Right forelimb (tissue), 1 donor: ENCODE measurements at regions not wholly inside any gene's neighbourhood (a gene's known extent, or its start where the extent isn't known, plus 50 kb on each side); places are given as distances from the start of the nearest gene placed in this dataset.

Source experiments
- DNase-seq: peaks from one replicate; pipeline ENCODE4 v3.0.0-alpha.2; 2018

DNA sequence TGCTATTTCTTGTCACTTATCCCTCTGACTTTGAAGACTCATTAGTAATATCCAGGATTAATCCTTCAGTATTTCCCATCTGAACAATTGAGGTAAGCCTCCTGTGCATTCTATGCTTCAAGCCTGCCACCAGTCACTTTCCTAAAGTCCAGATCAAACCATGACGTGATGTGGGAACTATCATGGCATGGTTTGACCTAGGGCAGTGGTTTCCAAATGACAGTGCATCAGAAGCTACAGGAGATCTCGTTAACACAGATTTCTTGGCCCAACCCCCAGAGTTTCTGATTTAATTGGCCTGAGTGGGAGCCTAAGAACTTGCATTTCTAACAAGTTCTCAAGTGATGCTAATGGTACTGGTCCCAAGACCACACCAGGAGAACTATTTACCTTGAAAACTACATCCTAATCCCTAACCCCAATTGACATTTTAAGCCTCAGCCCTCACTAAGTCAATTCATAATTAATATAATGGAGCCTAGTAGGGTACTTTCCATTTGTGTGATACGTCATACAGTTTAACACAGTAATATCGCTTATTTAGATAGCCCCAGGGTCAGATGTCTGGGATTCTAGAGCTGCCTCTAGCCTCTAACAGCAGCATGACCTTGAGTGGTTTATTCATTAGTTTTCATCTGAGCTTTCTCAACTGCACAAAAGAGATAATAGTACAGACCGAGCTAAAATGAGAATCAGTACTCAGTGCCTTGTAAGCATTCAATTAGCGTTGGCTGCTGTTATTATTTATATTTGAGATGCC lies 907.6 kb downstream of the TFAP2A start:
- DNase-seq = no peak

GRCh38 chr6:9504191-9504590 lies 910.7 kb downstream of the TFAP2A start:
- DNase-seq = no peak

DNA sequence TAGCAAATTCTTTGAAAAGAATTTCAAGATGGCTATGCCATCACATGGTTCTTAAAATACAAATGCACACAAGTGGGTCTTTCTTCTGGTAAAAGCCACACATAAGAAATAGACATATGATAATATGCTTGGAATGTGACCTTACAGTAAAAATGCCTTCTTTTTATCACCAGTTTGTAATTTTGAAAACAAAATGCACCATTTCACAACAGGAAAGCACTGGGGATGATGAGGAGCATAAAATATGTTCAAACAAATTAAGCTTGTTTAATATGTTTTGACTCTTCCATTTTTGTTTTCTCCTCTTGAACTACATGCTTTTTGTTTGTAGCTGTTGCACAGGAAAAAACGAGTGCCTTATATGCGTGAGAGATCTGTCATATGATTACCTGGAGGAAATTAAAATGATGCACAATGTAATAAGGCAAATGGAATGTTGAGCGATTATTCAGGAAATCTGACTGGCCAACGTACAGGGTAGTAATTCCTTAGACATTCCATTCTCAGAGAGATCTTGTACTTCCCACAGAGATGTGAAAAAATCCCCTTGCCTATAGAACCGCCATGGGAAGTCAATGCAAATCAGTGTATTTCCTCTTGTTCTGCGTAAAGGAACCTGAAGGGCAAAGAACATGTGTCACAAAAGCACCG lies 911.6 kb downstream of the TFAP2A start:
- no peak for DNase-seq

DNA sequence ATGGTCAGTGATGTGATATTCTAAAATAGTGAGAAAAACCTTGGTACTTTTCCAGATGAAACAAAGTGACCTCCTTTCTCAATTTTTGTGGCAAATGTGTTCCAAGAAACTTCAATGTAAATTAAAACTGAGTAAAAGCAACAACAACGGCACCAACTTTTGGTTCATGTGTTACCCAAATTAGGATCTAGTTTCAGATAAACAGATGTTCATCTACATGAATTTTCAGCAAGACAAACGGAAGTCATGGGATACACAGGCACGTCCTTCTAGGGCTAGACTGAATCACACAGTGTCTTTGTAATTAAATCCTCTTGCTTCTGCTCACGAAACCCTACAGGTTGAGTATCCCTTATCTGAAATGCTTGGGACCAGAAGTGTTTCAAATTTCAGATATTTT lies 915.2 kb downstream of the TFAP2A start:
- DNase-seq = no peak

GRCh38 chr6:9496837-9497236 lies 918.0 kb downstream of the TFAP2A start:
- DNase-seq = no peak

DNA sequence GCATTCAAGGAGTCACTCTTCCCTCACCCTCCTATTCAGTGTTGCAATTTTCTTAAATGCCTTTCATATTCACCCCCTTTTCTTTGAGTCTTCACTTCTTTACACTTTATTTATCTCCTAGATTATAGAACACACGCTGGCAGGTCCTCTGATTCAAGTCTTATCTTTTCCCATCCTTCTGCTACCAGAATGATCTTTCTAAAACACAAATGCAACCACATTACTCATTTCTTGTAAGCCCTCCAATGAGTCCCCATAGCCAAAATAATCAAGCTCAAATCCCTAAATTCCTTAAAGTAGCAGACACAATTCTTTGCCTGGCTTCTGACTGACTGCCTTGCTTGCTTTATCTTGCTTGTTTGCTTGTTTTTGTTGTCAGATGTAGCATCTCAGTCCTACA lies 920.0 kb downstream of the TFAP2A start:
- no peak for DNase-seq

DNA sequence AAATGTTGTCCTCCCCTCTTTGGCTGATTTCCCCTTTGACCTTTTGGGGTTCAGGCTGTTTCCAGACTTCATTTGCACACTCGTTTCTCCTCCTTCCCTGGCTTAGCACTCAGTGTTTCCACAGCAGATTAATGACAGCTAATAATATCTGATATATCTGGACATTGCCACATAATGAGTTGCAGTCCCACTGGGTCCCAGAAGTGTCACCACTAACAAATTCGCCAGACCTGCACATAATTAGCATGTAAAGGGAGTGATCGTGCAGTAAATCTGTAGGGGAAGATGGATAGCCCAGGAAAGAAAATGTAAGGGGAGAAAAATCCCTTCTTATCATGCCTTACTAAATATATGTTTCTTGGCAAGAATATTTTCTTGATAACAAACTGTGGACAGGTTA lies 922.1 kb downstream of the TFAP2A start:
- DNase-seq = no peak

DNA sequence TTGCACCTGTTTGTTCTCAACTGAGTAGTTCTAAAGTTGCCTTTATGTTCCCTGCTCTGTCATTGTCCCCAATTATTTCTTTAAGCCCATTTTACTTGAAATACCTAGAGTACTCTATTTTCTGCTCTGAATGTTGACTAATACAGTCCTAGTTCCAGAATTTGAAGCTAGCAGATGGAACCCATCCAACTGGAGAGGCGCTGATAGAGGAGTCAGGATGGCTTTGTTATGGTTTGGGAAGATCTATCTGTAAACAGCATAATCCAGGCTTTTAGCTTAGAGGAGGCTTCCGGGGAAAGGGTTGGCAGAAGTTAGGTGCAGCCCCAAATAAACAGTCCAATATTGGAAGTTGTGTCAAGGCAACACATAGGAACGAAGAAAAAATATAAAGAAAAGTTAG lies 927.7 kb downstream of the TFAP2A start:
- DNase-seq = no peak

GRCh38 chr6:9485992-9486391 lies 928.9 kb downstream of the TFAP2A start:
- no peak for DNase-seq

DNA sequence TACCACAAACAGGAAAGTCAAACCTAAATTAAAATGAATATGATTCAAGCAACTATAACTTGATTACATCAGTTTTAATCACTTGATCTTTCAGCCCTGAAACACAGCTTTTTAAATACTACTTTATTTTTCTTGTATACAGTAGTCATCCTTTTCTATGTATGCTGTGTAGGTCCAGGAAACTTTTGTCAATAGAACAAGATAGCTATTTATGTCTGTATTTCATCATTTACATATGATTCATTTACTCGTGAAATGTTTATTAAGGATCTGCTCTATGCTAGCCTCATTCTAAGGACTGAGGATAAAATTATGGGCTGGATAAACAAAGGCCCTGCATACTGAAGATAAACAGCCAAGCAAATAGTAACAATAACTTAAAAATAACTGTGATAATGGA lies 930.2 kb downstream of the TFAP2A start:
- no peak for DNase-seq

DNA sequence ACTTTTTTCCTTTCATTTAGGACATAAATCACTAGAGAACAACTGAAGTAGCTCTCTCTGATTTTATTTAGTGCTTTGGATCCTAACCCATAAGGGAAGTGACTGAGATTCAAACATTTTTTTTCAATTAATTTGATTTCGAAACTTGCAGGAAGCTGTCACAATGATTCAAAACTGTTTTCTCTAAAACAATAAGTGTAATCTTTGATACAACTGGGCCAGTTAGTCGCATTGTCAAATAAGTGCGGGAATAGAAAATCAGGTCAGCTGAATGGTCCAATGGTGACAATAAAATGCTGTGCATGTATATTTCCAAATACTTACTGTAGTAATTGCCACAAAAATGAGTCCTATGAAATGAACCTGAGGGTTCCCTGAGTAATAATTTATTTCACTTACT lies 930.8 kb downstream of the TFAP2A start:
- no peak for DNase-seq

- no peak for DNase-seq
Measured at GRCh38 chr6:9482030-9482738, 932.7 kb downstream of the TFAP2A start.

GRCh38 chr6:9481292-9482029 lies 933.4 kb downstream of the TFAP2A start:
- DNase-seq = no peak

- DNase-seq = no peak
Measured at GRCh38 chr6:9468277-9468676, 946.6 kb downstream of the TFAP2A start.

DNA sequence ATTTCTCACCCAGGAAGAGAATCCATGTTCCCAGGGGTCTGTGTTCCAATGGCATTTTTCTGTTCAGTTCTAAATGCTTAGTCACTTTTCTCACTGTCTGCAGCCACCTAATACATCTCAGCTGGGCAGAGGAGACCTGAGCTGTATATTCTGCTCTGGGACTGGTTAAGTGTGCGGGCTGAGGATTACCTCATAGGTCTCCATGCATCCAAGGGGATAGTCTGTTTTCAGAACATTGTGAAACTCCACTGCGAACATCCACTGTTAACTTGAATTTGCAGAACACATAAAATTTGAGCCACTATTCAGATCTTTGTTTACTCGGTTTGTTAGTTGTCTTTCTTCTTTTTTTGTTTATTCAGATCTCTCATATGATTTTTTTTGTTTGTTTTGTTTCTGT lies 947.1 kb downstream of the TFAP2A start:
- no peak for DNase-seq

- DNase-seq = no peak
Measured at GRCh38 chr6:9464583-9464982, 950.3 kb downstream of the TFAP2A start.

- DNase-seq = no peak
Measured at GRCh38 chr6:9463311-9463710, 951.6 kb downstream of the TFAP2A start.

- DNase-seq = no peak
Measured at GRCh38 chr6:9461188-9461587, 953.7 kb downstream of the TFAP2A start.

- no peak for DNase-seq
Measured at GRCh38 chr6:9458424-9458823, 956.5 kb downstream of the TFAP2A start.

GRCh38 chr6:9455864-9456658 lies 958.8 kb downstream of the TFAP2A start:
- DNase-seq = no peak

GRCh38 chr6:9439621-9440330 lies 975.1 kb downstream of the TFAP2A start:
- no peak for DNase-seq

DNA sequence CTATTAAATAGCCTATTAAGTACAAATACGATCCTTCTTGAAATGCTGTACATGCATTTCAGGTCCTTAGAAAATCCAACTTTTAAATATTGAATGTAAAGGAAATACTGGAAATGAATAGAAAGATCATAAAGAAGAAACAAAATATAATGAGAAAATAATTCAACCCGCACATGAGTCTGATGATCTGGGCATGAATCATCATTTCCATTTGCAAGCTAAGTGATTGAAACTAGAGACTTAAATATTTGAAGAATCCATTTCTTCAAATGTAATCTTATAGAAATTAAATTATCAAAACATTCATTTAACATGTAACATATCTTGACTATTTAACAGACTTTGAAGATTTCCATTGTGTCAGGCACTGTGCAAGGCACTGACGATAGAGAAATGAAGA lies 977.0 kb downstream of the TFAP2A start:
- no peak for DNase-seq
